H1 (cell line): ENCODE measurements at regions not wholly inside any gene's neighbourhood (a gene's known extent, or its start where the extent isn't known, plus 50 kb on each side); places are given as distances from the start of the nearest gene placed in this dataset.

ENCODE experiments used
- CBX5 ChIP-seq: fragments of 300-800, 300-1000 bp; sonication (generic); IDR thresholded peaks from 2 replicates; pipeline ENCODE4 v1.7.1; 2016; ENCODE audit warnings: antibody characterized with exemption, low read length, low read depth
- GABPA ChIP-seq: IDR thresholded peaks from 2 replicates; pipeline ENCODE4 v1.6.1; 2011; ENCODE audit warnings: mild to moderate bottlenecking, low read length, moderate library complexity, borderline replicate concordance; ENCODE audit not compliant: insufficient read depth
- GTF2F1 ChIP-seq: IDR thresholded peaks from 2 replicates; pipeline ENCODE4 v1.6.1; 2012; ENCODE audit warnings: low read depth, low read length, improper control_type of control experiment, borderline replicate concordance
- JUN ChIP-seq: IDR thresholded peaks from 2 replicates; pipeline ENCODE4 v1.6.1; 2011; ENCODE audit warnings: low read depth, mild to moderate bottlenecking, improper control_type of control experiment, low read length
- POLR2A ChIP-seq, 2 experiments: IDR thresholded peaks; 1 replicate in 1 of 2; 2 replicates in 1 of 2; pipeline ENCODE4 v1.6.1; 2011; ENCODE audit warnings: low read depth in 2 of 2, low read length in 2 of 2, mild to moderate bottlenecking in 2 of 2; ENCODE audit errors: control extremely low read depth in 1 of 2
- RAD21 ChIP-seq, 2 experiments: IDR thresholded peaks in 1 of 2; conservative IDR thresholded peaks in 1 of 2; 2 replicates each; pipeline ENCODE4 v1.6.1; 2011; ENCODE audit warnings: low read depth in 2 of 2, low read length in 2 of 2, improper control_type of control experiment in 1 of 2, inconsistent platforms in 1 of 2, mild to moderate bottlenecking in 1 of 2, moderate library complexity in 1 of 2
- RFX5 ChIP-seq: IDR thresholded peaks from 2 replicates; pipeline ENCODE4 v1.6.1; 2011; ENCODE audit warnings: low read depth, low read length, improper control_type of control experiment, borderline replicate concordance
- TF ChIP-seq, protein P1 (sequence below), 3 experiments: IDR thresholded peaks; 1 replicate in 2 of 3; 2 replicates in 1 of 3; pipeline versions ENCODE4 v1.5.1 to v1.6.1; 2011; ENCODE audit warnings: low read length in 3 of 3, mild to moderate bottlenecking in 3 of 3, inconsistent platforms in 2 of 3, low read depth in 1 of 3, moderate library complexity in 1 of 3; ENCODE audit not compliant: insufficient read depth in 1 of 3; ENCODE audit errors: control extremely low read depth in 1 of 3

DNA sequence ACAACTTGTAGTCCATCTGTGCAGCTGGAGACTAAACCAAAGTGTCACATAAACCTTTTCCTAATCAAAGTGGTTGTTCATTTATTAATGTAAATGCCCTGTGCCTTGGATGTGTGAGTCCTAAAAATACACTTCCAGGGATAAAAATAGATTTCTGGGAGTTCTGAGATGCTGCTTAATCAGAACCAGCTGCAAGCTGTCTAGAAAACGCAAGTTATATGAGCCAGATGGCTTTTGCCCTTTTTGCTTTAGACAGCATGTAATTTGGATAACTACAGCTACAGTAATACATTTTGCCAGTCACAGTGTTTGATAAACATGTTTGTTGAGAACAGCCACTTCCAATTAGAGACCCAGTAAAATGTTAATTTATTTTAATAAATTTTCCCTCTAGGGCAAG, 185.1 kb upstream of the PRPS1L1 start:
- TF ChIP-seq GTF2F1 (no peak), GABPA (no peak), RFX5 (no peak), JUN (no peak), RAD21 (IDR thresholded peaks at IDR 0.05 in 1 of 2, conservative IDR thresholded peaks at IDR 0.05 in 1 of 2; ENCODE audit: low read depth in 2 of 2, low read length in 2 of 2) (no peak), POLR2A (IDR thresholded peaks at IDR 0.05; ENCODE audit: control extremely low read depth in 1 of 2, low read depth in 2 of 2, low read length in 2 of 2) (no peak), CBX5 (no peak)
- TF ChIP-seq, protein P1, sequence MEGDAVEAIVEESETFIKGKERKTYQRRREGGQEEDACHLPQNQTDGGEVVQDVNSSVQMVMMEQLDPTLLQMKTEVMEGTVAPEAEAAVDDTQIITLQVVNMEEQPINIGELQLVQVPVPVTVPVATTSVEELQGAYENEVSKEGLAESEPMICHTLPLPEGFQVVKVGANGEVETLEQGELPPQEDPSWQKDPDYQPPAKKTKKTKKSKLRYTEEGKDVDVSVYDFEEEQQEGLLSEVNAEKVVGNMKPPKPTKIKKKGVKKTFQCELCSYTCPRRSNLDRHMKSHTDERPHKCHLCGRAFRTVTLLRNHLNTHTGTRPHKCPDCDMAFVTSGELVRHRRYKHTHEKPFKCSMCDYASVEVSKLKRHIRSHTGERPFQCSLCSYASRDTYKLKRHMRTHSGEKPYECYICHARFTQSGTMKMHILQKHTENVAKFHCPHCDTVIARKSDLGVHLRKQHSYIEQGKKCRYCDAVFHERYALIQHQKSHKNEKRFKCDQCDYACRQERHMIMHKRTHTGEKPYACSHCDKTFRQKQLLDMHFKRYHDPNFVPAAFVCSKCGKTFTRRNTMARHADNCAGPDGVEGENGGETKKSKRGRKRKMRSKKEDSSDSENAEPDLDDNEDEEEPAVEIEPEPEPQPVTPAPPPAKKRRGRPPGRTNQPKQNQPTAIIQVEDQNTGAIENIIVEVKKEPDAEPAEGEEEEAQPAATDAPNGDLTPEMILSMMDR (IDR thresholded peaks at IDR 0.05; ENCODE audit: control extremely low read depth in 1 of 3, insufficient read depth in 1 of 3, low read depth in 1 of 3, low read length in 3 of 3) = no peak
